ENCODE measurements at regions not wholly inside any gene's neighbourhood (a gene's known extent, or its start where the extent isn't known, plus 50 kb on each side); places are given as distances from the start of the nearest gene placed in this dataset.
"Not testable (repeated sequence)": the region's sequence is repeated elsewhere in the genome, so short reads cannot be mapped to it uniquely, and the experiment has no call there.

GRCh38 chr9:6160579-6160978 lies 55.0 kb upstream of the IL33 start:
- no peak for DNase-seq

- no peak for DNase-seq
Measured at GRCh38 chr9:6153425-6153824, 62.2 kb upstream of the IL33 start.

- DNase-seq: no peak
Measured at GRCh38 chr9:6152788-6153187, 62.8 kb upstream of the IL33 start.

GRCh38 chr9:6150483-6150882 lies 65.1 kb upstream of the IL33 start:
- no peak for DNase-seq

GRCh38 chr9:6149315-6149714 lies 66.3 kb upstream of the IL33 start:
- no peak for DNase-seq

GRCh38 chr9:6147846-6148245 lies 67.8 kb upstream of the IL33 start:
- DNase-seq: no peak

GRCh38 chr9:6144947-6145346 lies 70.7 kb upstream of the IL33 start:
- DNase-seq: no peak

GRCh38 chr9:6142799-6143454 lies 72.7 kb upstream of the IL33 start:
- no peak for DNase-seq

GRCh38 chr9:6135780-6136179 lies 79.8 kb upstream of the IL33 start:
- not testable (repeated sequence) for DNase-seq

GRCh38 chr9:6134661-6135180 lies 80.9 kb upstream of the IL33 start:
- DNase-seq: no peak

- DNase-seq: no peak
Measured at GRCh38 chr9:6133346-6134063, 82.1 kb upstream of the IL33 start.

- DNase-seq: no peak
Measured at GRCh38 chr9:6132650-6133049, 83.0 kb upstream of the IL33 start.

- no peak for DNase-seq
Measured at GRCh38 chr9:6128030-6128429, 87.6 kb upstream of the IL33 start.

- no peak for DNase-seq
Measured at GRCh38 chr9:6126377-6126776, 89.2 kb upstream of the IL33 start.

GRCh38 chr9:6123416-6123815 lies 92.2 kb upstream of the IL33 start:
- no peak for DNase-seq

- no peak for DNase-seq
Measured at GRCh38 chr9:6121707-6122106, 93.9 kb upstream of the IL33 start.

GRCh38 chr9:6114424-6114823 lies 99.0 kb upstream of the RANBP6 start:
- no peak for DNase-seq

GRCh38 chr9:6113819-6114218 lies 98.4 kb upstream of the RANBP6 start:
- no peak for DNase-seq

GRCh38 chr9:6113312-6113711 lies 97.9 kb upstream of the RANBP6 start:
- DNase-seq: no peak

- no peak for DNase-seq
Measured at GRCh38 chr9:6109986-6110385, 94.6 kb upstream of the RANBP6 start.

GRCh38 chr9:6109571-6109970 lies 94.1 kb upstream of the RANBP6 start:
- no peak for DNase-seq

GRCh38 chr9:6106711-6107339 lies 91.4 kb upstream of the RANBP6 start:
- peak; percentile 35 for DNase-seq

GRCh38 chr9:6105738-6106137 lies 90.3 kb upstream of the RANBP6 start:
- DNase-seq: no peak

GRCh38 chr9:6104406-6104805 lies 89.0 kb upstream of the RANBP6 start:
- not testable (repeated sequence) for DNase-seq

Measured in midbrain (tissue), 1 donor.